ENCODE measurements at regions not wholly inside any gene's neighbourhood (a gene's known extent, or its start where the extent isn't known, plus 50 kb on each side); places are given as distances from the start of the nearest gene placed in this dataset.
"Not testable (repeated sequence)": the region's sequence is repeated elsewhere in the genome, so short reads cannot be mapped to it uniquely, and the experiment has no call there.

- H3K27me3 Mint-ChIP-seq (ENCODE audit: low read depth): no peaks in the 10 kb centered on the region
- H3K36me3 Mint-ChIP-seq (ENCODE audit: low read depth): no peaks in the 10 kb centered on the region
- no peak overlapping the region for H3K4me3 Mint-ChIP-seq
- no peak for DNase-seq (ENCODE audit: low read depth, low spot score)
- TF ChIP-seq CTCF (conservative IDR thresholded peaks at IDR 0.05): no peak
- no peak overlapping the region for H3K27ac Mint-ChIP-seq (ENCODE audit: unreplicated experiment)
- H3K4me1 Mint-ChIP-seq: peaks cover 5% of the 10 kb centered on the region
- peaks cover 2% of the 10 kb centered on the region for H3K9me3 Mint-ChIP-seq
Observed at GRCh38 chr12:111247083-111247783, 121.7 kb downstream of the PHETA1 start.

- DNase-seq (ENCODE audit: low read depth, low spot score): no peak
- H3K27me3 Mint-ChIP-seq (ENCODE audit: low read depth): no peaks in the 10 kb centered on the region
- peaks cover 5% of the 10 kb centered on the region for H3K9me3 Mint-ChIP-seq
- H3K36me3 Mint-ChIP-seq (ENCODE audit: low read depth): no peaks in the 10 kb centered on the region
- TF ChIP-seq CTCF (conservative IDR thresholded peaks at IDR 0.05): no peak
- peaks cover 5% of the 10 kb centered on the region for H3K4me1 Mint-ChIP-seq
- no peak overlapping the region for H3K4me3 Mint-ChIP-seq
- H3K27ac Mint-ChIP-seq (ENCODE audit: unreplicated experiment): no peak overlapping the region
Observed at GRCh38 chr12:111246477-111247011, 122.4 kb downstream of the PHETA1 start.

GRCh38 chr12:111245701-111246476, 123.0 kb downstream of the PHETA1 start:
- peaks cover 2% of the 10 kb centered on the region for H3K4me1 Mint-ChIP-seq
- H3K9me3 Mint-ChIP-seq: peaks cover 5% of the 10 kb centered on the region
- H3K4me3 Mint-ChIP-seq: no peak overlapping the region
- H3K27me3 Mint-ChIP-seq (ENCODE audit: low read depth): peaks cover 1% of the 10 kb centered on the region
- DNase-seq (ENCODE audit: low read depth, low spot score): no peak
- no peak overlapping the region for H3K27ac Mint-ChIP-seq (ENCODE audit: unreplicated experiment)
- no peak for TF ChIP-seq CTCF (conservative IDR thresholded peaks at IDR 0.05)
- H3K36me3 Mint-ChIP-seq (ENCODE audit: low read depth): no peaks in the 10 kb centered on the region

GRCh38 chr12:111244673-111245072, 124.2 kb downstream of the PHETA1 start:
- H3K4me3 Mint-ChIP-seq: no peak overlapping the region
- no peak overlapping the region for H3K27ac Mint-ChIP-seq (ENCODE audit: unreplicated experiment)
- peaks cover 5% of the 10 kb centered on the region for H3K9me3 Mint-ChIP-seq
- H3K36me3 Mint-ChIP-seq (ENCODE audit: low read depth): no peaks in the 10 kb centered on the region
- DNase-seq (ENCODE audit: low read depth, low spot score): no peak
- peaks cover 4% of the 10 kb centered on the region for H3K27me3 Mint-ChIP-seq (ENCODE audit: low read depth)
- no peaks in the 10 kb centered on the region for H3K4me1 Mint-ChIP-seq
- no peak for TF ChIP-seq CTCF (conservative IDR thresholded peaks at IDR 0.05)

- H3K4me3 Mint-ChIP-seq; H3K27me3 Mint-ChIP-seq (ENCODE audit: low read depth); H3K27ac Mint-ChIP-seq (ENCODE audit: unreplicated experiment); H3K36me3 Mint-ChIP-seq (ENCODE audit: low read depth); H3K4me1 Mint-ChIP-seq; DNase-seq (ENCODE audit: low read depth, low spot score); H3K9me3 Mint-ChIP-seq: not testable (repeated sequence)
Observed at GRCh38 chr12:111242817-111243216, 126.1 kb downstream of the PHETA1 start.

- peaks cover 4% of the 10 kb centered on the region for H3K27me3 Mint-ChIP-seq (ENCODE audit: low read depth)
- no peaks in the 10 kb centered on the region for H3K4me1 Mint-ChIP-seq
- H3K4me3 Mint-ChIP-seq: no peak overlapping the region
- H3K36me3 Mint-ChIP-seq (ENCODE audit: low read depth): no peaks in the 10 kb centered on the region
- H3K27ac Mint-ChIP-seq (ENCODE audit: unreplicated experiment): no peak overlapping the region
- no peak for DNase-seq (ENCODE audit: low read depth, low spot score)
- peaks cover 5% of the 10 kb centered on the region for H3K9me3 Mint-ChIP-seq
- TF ChIP-seq CTCF (conservative IDR thresholded peaks at IDR 0.05): no peak
Observed at GRCh38 chr12:111242184-111242583, 126.7 kb downstream of the PHETA1 start.

Data from neural crest cell (in vitro differentiated cells).